ENCODE measurements at regions not wholly inside any gene's neighbourhood (a gene's known extent, or its start where the extent isn't known, plus 50 kb on each side); places are given as distances from the start of the nearest gene placed in this dataset.

- Histone ChIP-seq H3K9me1 (replicated peaks; ENCODE audit: control insufficient read depth, extremely low read depth, insufficient read depth, low read length) (no peaks in the 10 kb centered on the region), H3K27ac (ENCODE audit: insufficient read depth, low read depth, low read length) (no peak overlapping the region), H3K9me3 (replicated peaks; ENCODE audit: control insufficient read depth, insufficient read depth, low read length) (no peaks in the 10 kb centered on the region), H3K36me3 (ENCODE audit: control insufficient read depth in 2 of 2, extremely low read depth in 1 of 2, insufficient read depth in 2 of 2, low read length in 2 of 2) (no peaks in the 10 kb centered on the region), H3K9ac (replicated peaks; ENCODE audit: extremely low read depth, insufficient read depth, low read length) (no peak overlapping the region), H3K4me1 (ENCODE audit: control insufficient read depth, extremely low read depth, insufficient read depth, low read length) (no peaks in the 10 kb centered on the region), H3K79me2 (ENCODE audit: control insufficient read depth, insufficient read depth, low read length) (no peaks in the 10 kb centered on the region), H4K20me1 (replicated peaks; ENCODE audit: control insufficient read depth, extremely low read depth, insufficient read depth, low read length) (no peaks in the 10 kb centered on the region), H3K4me3 (replicated peaks in 1 of 3; ENCODE audit: insufficient read depth in 1 of 3, low read depth in 1 of 3, low read length in 3 of 3) (no peak overlapping the region), H3K27me3 (ENCODE audit: control insufficient read depth in 2 of 2, insufficient read depth in 2 of 2, low read length in 2 of 2) (no peaks in the 10 kb centered on the region), H3K4me2 (ENCODE audit: insufficient read depth, low read length) (no peak overlapping the region), H2AFZ (ENCODE audit: low read depth, low read length) (no peak overlapping the region)
- ChIA-PET CTCF (no interaction called here), POLR2A (no interaction called here)
- no TSS peak for BruUV-seq (replicated peaks)
- dilution Hi-C loops (cut with MboI; ENCODE audit: extremely low pct_ligation_motif_present, low sequenced_read_pairs) (no loop called here), intact Hi-C loops (cut with micrococcal nuclease) (no loop called here)
- no peak for DNase-seq (ENCODE audit: low read depth, low spot score)
- TF ChIP-seq MAX (IDR thresholded peaks at IDR 0.05; ENCODE audit: insufficient read depth, insufficient read length) (no peak), GATA2 (IDR thresholded peaks at IDR 0.05; ENCODE audit: insufficient read depth, insufficient read length, low read depth, low read length) (no peak), FOS (IDR thresholded peaks at IDR 0.05; ENCODE audit: borderline replicate concordance, insufficient read depth, low read length) (no peak), CTCF (IDR thresholded peaks at IDR 0.05; ENCODE audit: extremely low read depth in 1 of 2, insufficient read depth in 1 of 2, low read depth in 1 of 2, low read length in 2 of 2) (no peak), POLR2AphosphoS5 (IDR thresholded peaks at IDR 0.05; ENCODE audit: insufficient read depth, low read depth, low read length) (no peak), EZH2 (IDR thresholded peaks at IDR 0.05; ENCODE audit: borderline replicate concordance, low read depth, low read length, severe bottlenecking) (no peak), POLR2A (IDR thresholded peaks at IDR 0.05; ENCODE audit: low read depth, low read length) (no peak), JUN (IDR thresholded peaks at IDR 0.05; ENCODE audit: borderline replicate concordance, insufficient read depth, insufficient read length, low read depth) (no peak), MYC (IDR thresholded peaks at IDR 0.05; ENCODE audit: low read depth, low read length) (no peak)
- FAIRE-seq: no peak
Measured at GRCh38 chr4:107348188-107349050, 312.3 kb upstream of the DKK2 start.
